GM12873 (cell line): ENCODE measurements at regions not wholly inside any gene's neighbourhood (a gene's known extent, or its start where the extent isn't known, plus 50 kb on each side); places are given as distances from the start of the nearest gene placed in this dataset.

ENCODE experiments used
- TF ChIP-seq, protein P1 (sequence below): IDR thresholded peaks from 2 replicates; pipeline ENCODE4 v1.5.1; 2012; ENCODE audit warnings: low read depth, mild to moderate bottlenecking, moderate library complexity, low read length, control low read depth; ENCODE audit not compliant: insufficient read depth; ENCODE audit errors: missing control alignments

DNA sequence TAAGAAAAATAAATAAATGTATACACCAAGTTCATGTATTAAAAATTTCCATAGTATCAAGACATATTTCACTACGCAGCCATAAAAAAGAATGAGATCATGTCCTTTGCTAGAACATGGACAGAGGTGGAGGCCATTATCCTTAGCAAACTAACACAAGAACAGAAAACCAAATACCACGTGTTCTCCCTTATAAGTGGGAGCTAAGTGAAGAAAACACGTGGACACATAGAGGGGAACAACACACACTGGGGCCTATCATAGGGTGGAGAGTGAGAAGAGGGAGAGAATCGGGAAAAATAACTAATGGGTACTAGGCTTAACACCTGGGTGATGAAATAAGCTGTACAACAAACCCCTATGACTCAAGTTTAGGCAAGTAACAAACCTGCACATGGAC is 552.4 kb upstream of the PBX1 start:
- TF ChIP-seq, protein P1, sequence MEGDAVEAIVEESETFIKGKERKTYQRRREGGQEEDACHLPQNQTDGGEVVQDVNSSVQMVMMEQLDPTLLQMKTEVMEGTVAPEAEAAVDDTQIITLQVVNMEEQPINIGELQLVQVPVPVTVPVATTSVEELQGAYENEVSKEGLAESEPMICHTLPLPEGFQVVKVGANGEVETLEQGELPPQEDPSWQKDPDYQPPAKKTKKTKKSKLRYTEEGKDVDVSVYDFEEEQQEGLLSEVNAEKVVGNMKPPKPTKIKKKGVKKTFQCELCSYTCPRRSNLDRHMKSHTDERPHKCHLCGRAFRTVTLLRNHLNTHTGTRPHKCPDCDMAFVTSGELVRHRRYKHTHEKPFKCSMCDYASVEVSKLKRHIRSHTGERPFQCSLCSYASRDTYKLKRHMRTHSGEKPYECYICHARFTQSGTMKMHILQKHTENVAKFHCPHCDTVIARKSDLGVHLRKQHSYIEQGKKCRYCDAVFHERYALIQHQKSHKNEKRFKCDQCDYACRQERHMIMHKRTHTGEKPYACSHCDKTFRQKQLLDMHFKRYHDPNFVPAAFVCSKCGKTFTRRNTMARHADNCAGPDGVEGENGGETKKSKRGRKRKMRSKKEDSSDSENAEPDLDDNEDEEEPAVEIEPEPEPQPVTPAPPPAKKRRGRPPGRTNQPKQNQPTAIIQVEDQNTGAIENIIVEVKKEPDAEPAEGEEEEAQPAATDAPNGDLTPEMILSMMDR = no peak

DNA sequence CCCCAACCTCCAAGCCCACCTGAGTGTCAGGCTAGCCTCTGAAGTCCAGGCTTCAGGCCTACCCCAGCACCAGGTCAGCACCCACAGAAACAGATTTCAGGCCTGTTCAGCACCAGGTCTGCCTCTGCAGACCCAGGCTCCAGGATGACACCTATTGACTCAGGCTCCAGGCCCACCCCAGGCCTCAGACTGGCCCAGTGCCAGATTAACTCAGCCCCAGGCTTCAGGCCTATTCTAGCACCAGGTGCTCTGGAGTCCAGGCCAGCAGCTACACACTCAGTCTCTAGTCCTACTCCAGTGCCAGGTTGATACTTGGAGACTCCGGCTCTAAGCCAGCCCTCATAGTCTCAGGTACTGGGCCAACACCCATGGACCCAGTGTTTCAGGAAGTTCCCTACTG is 541.7 kb upstream of the PBX1 start:
- TF ChIP-seq, protein P1 = no peak

DNA sequence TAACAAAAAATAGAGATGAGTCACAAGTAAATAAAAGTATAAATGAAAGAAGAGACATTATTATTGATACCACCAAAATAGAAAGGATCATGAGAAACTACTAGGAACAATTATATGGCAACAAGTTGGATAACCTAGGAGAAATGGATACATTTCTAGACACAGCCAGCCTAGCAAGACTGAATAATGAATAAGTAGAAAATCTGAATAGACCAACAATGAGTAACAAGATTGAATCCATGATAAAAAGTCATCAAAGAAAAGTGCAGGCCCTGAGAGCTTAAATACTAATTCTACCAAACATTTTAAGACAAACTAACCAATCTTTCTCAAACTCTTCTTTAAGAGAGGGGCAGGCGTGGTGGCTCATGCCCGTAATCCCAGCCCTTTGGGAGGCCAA is 538.6 kb upstream of the PBX1 start:
- TF ChIP-seq, protein P1 = no peak

DNA sequence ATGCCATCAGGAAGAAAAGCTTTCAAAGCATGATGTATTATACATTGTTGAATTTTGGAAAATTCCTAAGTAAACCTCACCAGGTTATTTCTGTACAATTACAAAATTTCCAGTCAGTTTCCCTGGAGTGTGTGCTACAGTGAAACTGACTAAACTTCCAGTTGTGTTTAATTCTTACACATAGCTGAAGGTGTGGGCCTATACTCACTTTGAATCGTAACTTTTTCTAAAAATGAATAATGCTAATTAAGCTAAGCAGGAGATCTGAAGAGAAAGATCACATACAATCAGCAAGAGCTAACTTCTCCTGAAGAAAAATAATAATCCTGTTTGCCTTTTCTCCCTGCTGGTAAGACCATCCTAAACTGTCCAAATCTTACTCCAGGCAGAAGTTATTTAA is 537.2 kb upstream of the PBX1 start:
- TF ChIP-seq, protein P1 = no peak

DNA sequence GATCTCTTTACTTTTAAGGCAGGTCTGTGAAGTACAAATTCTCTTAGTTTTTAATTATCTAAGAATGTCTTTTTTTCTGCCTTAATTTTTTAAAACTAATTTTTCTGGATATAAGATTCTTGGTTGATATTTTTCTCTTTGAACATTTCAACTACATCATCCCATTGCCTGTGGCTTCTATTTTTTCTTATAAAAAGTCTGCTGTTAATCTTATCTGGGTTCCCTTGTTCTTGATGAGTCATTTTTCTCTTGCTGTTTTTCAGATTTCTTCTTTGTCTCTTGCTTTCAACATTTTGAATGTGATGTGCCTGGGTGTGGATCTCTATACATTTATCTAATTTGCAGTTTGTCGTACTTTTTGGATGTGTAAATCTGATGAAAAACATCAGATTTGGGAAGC is 525.2 kb upstream of the PBX1 start:
- TF ChIP-seq, protein P1 = no peak

DNA sequence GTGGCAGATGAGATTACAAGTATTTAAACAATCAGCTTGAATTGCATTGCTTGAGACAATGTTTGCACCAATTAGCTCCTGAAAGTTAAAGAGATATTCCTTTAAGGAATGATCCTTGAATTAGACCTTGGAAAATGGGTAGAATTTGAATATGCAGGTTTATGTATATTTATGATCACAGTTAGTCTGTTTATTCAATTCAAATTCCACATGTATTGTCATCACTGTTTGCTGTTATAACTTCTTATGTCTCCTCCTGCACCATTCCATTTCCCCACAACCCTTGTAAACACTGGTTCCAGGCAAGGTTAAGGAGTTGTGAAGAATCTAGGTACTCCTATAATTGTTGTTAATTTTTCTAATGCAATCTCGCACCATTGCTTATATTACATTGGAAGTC is 518.2 kb upstream of the PBX1 start:
- TF ChIP-seq, protein P1 = no peak

DNA sequence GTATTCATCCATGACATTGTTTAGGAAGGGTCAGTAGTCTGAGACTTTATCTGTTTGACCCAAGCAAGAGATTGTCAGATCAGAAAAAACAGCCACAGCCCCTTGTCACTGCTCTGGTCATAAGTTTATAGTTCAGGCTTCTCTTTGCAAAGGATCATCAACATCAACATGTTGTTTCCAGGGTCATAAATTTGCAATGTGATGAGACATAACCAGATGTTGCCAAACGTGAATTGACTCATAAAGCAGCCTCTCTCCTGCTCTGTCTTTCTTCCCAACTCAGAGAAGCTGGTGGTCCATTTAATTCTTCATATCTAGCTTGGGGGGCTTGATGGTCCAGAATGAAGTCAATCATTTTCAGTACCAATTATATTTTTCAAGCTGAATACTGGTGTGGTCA is 507.2 kb upstream of the PBX1 start:
- TF ChIP-seq, protein P1 = no peak
